Myocyte (in vitro differentiated cells): ENCODE measurements at regions not wholly inside any gene's neighbourhood (a gene's known extent, or its start where the extent isn't known, plus 50 kb on each side); places are given as distances from the start of the nearest gene placed in this dataset.
A peak's percentile ranks its signal among the peaks of the same experiment; 100 is the strongest.

Experiments
- DNase-seq: peaks from one replicate; pipeline ENCODE4 v3.0.0-alpha.2; 2012; ENCODE audit warnings: low read depth

DNA sequence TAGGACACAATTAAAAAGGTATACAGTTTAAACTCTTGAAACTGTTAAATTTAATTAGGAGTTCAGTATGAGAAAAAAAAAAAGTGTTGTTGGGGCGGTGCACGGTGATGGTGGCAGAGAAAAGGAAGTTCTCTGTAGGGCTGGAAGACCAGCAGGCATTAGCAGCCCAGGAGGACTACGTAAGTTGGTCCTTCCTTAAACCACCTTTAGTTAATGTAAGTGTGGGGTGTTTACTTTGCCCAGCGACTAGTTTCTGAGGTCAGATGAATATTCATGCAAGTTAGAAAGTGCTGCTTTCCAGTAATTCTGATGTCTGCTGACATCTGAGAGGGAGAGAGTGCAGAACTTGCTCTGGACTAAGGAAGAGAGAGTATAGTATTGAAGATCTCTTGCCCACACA is 54.9 kb downstream of the NKX2-1 start:
- DNase-seq: no peak

DNA sequence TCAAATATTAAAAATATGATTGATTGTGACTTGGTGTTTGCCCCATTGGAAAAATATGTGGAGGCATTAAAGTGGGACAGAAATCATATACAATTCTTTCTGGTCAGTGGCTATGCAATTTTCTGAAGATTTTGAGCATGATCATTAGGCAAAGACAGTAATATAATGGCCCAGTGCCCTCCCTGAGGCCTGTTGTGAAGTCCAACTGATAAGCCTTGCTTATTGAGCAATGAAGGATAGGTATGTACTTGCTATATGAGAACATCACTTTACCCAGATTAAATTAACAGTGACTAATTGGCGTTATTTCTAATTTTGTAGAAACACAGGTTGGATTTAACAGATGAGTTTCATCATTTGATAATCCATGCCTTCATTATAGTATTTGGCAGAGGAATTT is 57.1 kb downstream of the NKX2-1 start:
- no peak for DNase-seq

GRCh38 chr14:36455241-36455627 is 64.8 kb downstream of the NKX2-1 start:
- no peak for DNase-seq

DNA sequence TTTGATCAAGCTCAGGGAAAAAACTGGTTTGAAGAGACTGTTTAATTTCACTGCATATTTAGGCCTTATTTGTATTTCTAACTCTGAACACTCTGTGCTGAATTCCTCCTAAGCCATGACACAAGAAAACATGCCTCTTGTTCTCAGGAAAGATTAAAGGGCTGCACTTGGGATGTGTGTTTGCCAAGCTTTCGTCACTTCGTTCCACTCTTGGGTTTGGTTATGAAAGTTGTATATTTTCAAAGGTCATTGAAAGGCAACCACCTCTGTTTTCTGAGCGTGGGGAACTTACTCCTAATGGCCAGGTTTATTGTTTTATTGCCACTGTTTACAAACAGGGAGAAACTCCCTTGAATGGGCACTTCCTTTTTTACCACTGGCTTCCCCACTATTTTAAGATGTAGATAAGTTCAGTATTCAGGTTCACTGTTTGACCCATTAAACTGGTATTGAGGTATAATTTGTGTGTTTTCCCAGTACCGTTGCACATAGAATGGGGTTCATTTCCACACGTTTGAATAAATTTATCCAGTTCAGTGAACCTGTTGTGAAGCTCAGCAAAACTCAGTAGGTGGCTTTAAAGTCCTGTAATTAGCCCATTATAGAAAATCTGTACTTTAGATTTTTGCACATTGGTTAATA is 65.3 kb downstream of the NKX2-1 start:
- no peak for DNase-seq

DNA sequence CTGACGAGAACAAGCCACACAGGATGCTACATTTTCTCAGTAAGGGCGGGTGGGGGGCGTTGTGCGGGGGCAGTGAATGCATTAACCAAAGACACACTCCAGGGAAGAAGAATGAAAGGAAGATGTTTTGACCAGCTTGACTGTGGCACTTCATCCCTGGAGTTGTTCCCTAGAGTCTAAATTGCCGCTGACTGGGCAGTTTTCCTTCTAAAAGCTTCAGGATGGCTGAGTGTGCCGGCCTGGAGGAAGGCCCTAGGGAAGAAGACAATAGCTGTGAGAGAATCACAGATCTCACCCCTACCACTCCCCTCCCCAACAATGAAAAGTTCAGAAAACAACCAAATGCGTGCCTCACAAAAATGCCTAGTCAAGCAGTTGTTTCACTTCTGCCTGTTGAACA is 67.2 kb downstream of the NKX2-1 start:
- no peak for DNase-seq

- DNase-seq: no peak
Measured at GRCh38 chr14:36451310-36452065, 68.5 kb downstream of the NKX2-1 start.

- peak; percentile 5 for DNase-seq
Measured at GRCh38 chr14:36450550-36450949, 69.5 kb downstream of the NKX2-1 start.

DNA sequence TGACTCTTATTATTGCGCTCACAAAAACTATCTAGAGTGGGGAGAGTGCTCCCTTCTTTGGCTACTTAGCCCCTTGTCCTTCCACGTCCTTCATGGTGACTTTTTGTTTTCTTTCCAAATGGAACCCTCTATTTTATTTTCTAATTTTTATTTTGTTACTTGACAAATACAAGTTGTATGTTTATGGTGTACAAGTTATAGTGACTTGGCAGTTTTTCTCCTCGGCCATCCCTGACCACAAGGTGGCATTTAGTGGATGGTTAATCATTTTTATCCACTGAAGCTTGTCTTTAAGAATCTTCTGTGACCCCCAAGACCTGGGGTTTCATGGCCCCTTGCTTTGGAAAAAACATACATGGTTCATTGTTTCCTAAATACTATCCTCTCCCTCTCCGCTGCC is 70.1 kb downstream of the NKX2-1 start:
- no peak for DNase-seq

DNA sequence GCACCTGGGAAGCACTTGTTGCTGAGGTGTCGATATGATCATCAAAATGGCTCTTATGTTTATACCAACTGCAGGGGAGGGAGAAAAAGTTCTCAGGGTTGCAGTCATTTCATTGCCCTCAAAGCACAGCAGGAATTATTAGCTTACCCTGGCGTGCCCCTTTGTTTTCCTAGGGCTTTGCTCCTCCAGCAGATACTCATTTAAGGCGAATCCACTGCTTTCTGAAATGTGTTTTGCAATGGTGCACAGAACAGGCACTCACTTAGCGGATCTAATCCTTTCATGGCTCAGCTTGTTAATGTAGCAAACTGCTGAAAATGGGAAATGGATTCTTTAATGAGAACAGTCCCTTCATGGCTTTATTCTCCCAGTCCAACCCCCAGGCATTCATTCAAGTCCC is 76.7 kb downstream of the NKX2-1 start:
- no peak for DNase-seq

DNA sequence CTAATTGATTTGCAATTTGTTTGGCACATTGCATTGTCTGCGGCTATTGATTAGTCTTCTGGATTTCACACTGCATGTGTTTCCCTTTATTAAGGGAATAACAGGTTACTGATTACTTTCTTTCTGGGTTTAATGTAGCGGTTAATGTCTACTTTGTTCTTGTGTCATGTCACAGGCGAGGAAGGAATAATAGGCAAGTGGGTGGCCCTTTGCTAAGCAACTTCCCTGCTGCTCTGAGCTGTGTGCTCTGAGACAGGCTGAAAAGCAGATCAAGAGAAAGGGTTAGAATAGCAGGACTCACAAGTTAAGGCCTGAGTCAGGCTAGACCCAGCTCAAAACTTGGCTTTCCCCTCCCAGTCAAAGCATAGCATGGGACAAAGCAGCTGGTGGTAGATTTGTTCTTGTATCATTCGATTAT is 77.2 kb downstream of the NKX2-1 start:
- no peak for DNase-seq

DNA sequence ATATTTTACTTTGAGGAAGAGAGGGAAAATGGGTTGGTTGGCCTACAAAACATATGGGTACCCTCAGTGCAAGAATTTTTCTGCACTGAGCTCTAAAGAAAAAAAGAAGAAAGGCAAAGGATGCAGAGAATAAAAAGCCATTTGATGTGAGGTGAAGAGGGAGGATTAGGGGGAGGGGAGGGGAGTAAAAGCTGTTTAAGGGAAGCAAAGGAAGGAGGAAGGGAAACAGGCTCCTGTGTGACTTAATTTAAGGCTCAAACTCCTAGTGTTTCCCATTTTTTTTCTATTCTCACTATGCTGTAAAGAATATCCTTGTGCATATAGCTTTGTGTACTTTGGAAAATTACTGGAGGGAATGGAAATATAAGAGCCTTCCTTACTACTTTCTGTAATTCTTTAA is 78.7 kb downstream of the NKX2-1 start:
- no peak for DNase-seq

DNA sequence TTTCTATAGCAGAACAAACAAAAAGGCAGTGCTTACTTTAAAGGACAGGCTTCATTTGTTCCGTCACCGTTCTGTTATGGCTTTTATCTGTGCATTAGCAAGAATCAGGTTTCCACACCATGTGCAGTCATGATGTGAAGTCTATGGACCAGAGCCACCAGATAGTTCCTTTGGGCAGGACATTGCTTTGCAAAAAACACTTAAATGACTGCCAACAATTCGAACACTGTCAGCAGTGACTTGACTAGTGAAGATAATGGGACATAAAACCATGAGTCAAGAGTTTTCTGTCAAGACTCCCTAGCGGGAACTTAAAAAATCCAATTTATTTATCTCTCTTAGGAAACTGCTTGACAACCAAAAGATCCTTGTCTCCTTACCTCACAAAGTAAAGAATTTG is 80.3 kb downstream of the NKX2-1 start:
- DNase-seq: no peak

DNA sequence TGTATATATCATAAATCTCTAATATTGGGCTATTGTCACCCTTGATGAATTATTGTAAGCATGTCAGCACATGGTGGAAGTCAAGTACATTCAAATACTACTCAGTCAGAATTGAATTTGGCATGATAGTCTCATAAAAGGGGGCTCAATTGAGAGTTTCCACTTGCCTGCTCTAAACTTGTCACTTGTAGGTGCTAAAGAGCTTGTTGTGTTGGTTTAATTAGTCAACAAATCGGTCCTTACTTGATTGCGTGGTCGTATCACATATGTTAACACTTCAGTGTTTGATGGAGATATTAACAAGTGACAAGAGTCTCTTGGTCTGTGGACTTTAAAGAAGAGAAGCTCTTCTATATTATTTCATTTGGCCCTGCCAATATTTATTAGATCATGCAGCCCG is 81.1 kb downstream of the NKX2-1 start:
- no peak for DNase-seq

DNA sequence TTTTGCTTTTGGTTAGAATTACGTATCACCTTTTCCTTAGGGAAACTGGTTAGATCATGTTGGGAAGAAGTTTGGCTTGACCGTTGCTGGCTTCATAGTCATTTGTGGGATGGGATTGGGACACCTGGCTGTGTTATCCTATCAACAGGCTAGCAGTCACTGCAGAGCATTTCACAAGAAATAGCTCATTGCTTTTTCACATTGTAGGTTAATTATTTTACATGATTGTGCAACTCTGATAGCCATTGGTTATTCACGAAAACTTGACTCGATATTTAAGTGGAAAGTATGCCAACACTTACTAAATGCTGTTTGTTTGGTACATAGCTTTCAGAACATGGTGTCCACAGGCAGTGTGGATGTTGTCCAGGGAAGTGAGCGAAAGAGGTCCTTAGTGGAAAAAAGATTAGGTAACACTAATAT is 89.4 kb downstream of the NKX2-1 start:
- DNase-seq: no peak

GRCh38 chr14:36430169-36430568 is 89.9 kb downstream of the NKX2-1 start:
- no peak for DNase-seq

- DNase-seq: no peak
Measured at GRCh38 chr14:36429692-36430091, 90.3 kb downstream of the NKX2-1 start.

DNA sequence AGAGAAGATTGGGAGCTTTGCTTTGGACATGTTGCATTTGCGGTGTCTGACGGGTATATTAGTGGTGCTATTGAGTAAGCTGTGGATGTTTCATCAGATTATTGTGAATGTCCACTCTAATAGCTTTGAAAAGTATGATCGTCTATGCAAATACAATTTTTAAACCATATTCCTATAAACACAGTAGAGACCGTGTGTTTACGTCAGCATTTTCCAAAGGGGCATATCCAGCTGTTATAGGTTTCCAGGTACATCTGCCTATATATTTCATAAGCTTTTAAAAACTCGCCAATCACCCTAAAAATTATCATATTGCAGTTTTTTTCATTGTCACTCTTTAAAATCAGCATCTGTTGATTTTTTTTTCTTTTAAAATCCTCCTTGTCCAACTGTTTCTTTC is 91.7 kb downstream of the NKX2-1 start:
- no peak for DNase-seq

DNA sequence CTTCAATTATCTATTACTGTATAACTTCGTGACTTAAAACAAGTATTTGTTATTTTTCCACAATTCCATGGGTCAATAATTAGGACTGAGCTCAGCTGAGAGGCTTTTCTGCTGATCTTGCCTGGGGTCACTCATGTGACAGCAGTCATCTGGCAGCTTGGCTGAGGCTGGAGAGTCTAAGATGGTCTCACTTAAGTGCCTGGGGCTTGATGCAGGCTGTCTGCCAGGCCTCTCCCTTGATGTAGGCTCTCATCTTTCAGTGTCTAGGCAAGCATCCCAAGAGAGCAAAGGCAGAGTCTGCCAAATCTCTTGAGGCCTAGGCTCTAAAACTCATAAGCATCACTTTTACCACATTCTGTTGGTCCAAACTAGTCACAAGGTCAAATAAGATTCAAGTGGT is 93.2 kb downstream of the NKX2-1 start:
- DNase-seq: no peak

DNA sequence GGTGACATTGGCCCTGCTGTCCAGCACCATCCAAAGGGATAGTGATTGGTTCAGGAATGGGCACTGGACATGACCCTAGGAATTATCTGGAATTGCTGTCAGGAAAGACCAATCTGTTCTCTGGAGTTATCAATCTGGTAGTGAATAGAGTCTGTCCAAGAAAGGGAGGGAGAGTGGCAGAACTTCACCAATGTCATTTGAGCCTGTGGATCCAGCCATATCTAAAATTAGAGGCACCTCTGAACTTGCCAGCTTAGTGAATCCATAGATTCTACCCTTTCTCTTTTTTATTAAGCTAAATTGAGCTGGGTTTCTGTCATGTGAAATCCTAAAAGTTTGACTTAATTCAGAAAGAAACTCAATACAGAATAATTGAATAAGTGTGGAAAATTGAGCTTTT is 93.9 kb downstream of the NKX2-1 start:
- DNase-seq: no peak

GRCh38 chr14:36424478-36425102 is 95.4 kb downstream of the NKX2-1 start:
- no peak for DNase-seq

- DNase-seq: no peak
Measured at GRCh38 chr14:36423430-36423829, 96.6 kb downstream of the NKX2-1 start.

- DNase-seq: no peak
Measured at GRCh38 chr14:36420149-36420687, 99.8 kb upstream of the MBIP start.
